ENCODE measurements at regions not wholly inside any gene's neighbourhood (a gene's known extent, or its start where the extent isn't known, plus 50 kb on each side); places are given as distances from the start of the nearest gene placed in this dataset.

- no peaks in the 10 kb centered on the region for H3K36me3 Mint-ChIP-seq (ENCODE audit: insufficient read depth)
- H3K9me3 Mint-ChIP-seq (ENCODE audit: low read depth): no peaks in the 10 kb centered on the region
- no peak for TF ChIP-seq CTCF (IDR thresholded peaks at IDR 0.05; ENCODE audit: unreplicated experiment)
- no peak for DNase-seq (ENCODE audit: low spot score, unreplicated experiment)
- H3K27me3 Mint-ChIP-seq: peaks cover 32% of the 10 kb centered on the region
- no peak overlapping the region for H3K4me3 Mint-ChIP-seq (ENCODE audit: low read depth)
- H3K4me1 Mint-ChIP-seq (ENCODE audit: low read depth): peaks cover 2% of the 10 kb centered on the region
- H3K27ac Mint-ChIP-seq: no peak overlapping the region
These were observed 51.0 kb upstream of the SEPTIN5 start for GRCh38 chr22:19663286-19663815.

GRCh38 chr22:19663821-19664355 lies 50.4 kb upstream of the SEPTIN5 start:
- peaks cover 38% of the 10 kb centered on the region for H3K27me3 Mint-ChIP-seq
- peaks cover 2% of the 10 kb centered on the region for H3K4me1 Mint-ChIP-seq (ENCODE audit: low read depth)
- no peak overlapping the region for H3K27ac Mint-ChIP-seq
- no peaks in the 10 kb centered on the region for H3K9me3 Mint-ChIP-seq (ENCODE audit: low read depth)
- DNase-seq (ENCODE audit: low spot score, unreplicated experiment): no peak
- no peak for TF ChIP-seq CTCF (IDR thresholded peaks at IDR 0.05; ENCODE audit: unreplicated experiment)
- H3K36me3 Mint-ChIP-seq (ENCODE audit: insufficient read depth): no peaks in the 10 kb centered on the region
- no peak overlapping the region for H3K4me3 Mint-ChIP-seq (ENCODE audit: low read depth)

GRCh38 chr22:19664406-19664805 lies 49.9 kb upstream of the SEPTIN5 start:
- Mint-ChIP-seq H3K4me1 (ENCODE audit: low read depth) (peaks cover 2% of the 10 kb centered on the region), H3K27ac (no peak overlapping the region), H3K4me3 (ENCODE audit: low read depth) (no peak overlapping the region), H3K9me3 (ENCODE audit: low read depth) (no peaks in the 10 kb centered on the region), H3K27me3 (peaks cover 39% of the 10 kb centered on the region), H3K36me3 (ENCODE audit: insufficient read depth) (no peaks in the 10 kb centered on the region)
- no peak for TF ChIP-seq CTCF (IDR thresholded peaks at IDR 0.05; ENCODE audit: unreplicated experiment)
- DNase-seq (ENCODE audit: low spot score, unreplicated experiment): no peak
